Subcutaneous abdominal adipose tissue (tissue), 5 donors: ENCODE measurements at regions not wholly inside any gene's neighbourhood (a gene's known extent, or its start where the extent isn't known, plus 50 kb on each side); places are given as distances from the start of the nearest gene placed in this dataset.
"Not testable (repeated sequence)": the region's sequence is repeated elsewhere in the genome, so short reads cannot be mapped to it uniquely, and the experiment has no call there.

ENCODE experiments used
- H3K27ac ChIP-seq: one replicate; pipeline ENCODE4 v1.7.0; 2013; ENCODE audit warnings: low read depth, mild to moderate bottlenecking, inconsistent platforms, low read length, moderate library complexity
- H3K27me3 ChIP-seq, 5 donors: one replicate each; pipeline ENCODE4 v1.7.0; 2013; ENCODE audit warnings: low read length in 5 of 5, inconsistent platforms in 1 of 5; ENCODE audit not compliant: control insufficient read depth in 5 of 5, insufficient read depth in 4 of 5
- H3K36me3 ChIP-seq, 5 donors: one replicate each; pipeline ENCODE4 v1.7.0; 2013; ENCODE audit warnings: low read length in 5 of 5; ENCODE audit not compliant: control insufficient read depth in 5 of 5, insufficient read depth in 5 of 5
- H3K4me1 ChIP-seq, 5 donors: one replicate each; pipeline ENCODE4 v1.7.0; 2013; ENCODE audit warnings: low read length in 5 of 5, mild to moderate bottlenecking in 3 of 5, moderate library complexity in 1 of 5; ENCODE audit not compliant: control insufficient read depth in 5 of 5, insufficient read depth in 5 of 5
- H3K4me3 ChIP-seq, 5 donors: one replicate each; pipeline ENCODE4 v1.7.0; 2013; ENCODE audit warnings: low read length in 5 of 5, low read depth in 1 of 5
- H3K9ac ChIP-seq, 5 donors: one replicate each; pipeline ENCODE4 v1.7.0; 2013; ENCODE audit warnings: low read length in 5 of 5, mild to moderate bottlenecking in 4 of 5, moderate library complexity in 3 of 5
- H3K9me3 ChIP-seq, 5 donors: one replicate each; pipeline ENCODE4 v1.7.0; 2013; ENCODE audit warnings: low read length in 5 of 5; ENCODE audit not compliant: control insufficient read depth in 5 of 5
- donor health status: healthy.
- donor health status: healthy.
- donor health status: healthy.
- donor health status: healthy.
- donor health status: healthy.

DNA sequence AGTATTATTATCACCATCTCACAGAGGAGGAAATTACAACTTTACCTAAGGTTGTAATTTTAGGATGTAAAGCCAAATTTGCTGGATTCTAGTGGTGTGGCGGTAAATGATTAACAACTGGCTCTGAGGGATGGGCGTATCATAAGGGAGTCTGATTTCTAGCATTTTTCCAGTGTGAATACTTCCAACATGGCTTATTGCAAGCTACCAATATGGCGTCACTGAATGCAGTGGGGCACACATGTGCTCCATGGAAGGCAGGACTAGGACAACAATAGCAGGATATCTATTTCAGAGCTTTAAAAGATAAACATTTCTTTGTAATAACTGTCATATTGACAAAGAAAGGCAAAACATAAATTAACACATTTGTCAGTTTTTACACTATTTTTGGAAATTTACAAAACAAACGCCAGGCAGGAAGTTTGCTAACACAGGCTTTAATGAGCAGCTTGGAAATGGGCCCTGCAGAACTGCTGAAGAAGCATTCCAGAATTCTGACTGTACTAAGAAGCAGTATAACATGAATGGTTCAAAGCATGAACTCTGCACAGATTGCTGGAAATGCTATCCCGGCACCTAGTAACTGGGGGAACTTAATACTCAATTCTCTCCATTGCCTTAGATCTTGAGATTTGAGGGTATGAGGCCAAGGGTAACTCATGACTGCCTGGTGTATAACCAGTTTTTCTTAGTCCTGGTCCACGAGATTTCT is 439.3 kb upstream of the MAP2 start:
- no peak overlapping the region for H3K4me3 ChIP-seq
- no peak overlapping the region for H3K9ac ChIP-seq
- peaks cover 0 to 3% (median 0%) of the 10 kb centered on the region in 5 donors for H3K9me3 ChIP-seq

DNA sequence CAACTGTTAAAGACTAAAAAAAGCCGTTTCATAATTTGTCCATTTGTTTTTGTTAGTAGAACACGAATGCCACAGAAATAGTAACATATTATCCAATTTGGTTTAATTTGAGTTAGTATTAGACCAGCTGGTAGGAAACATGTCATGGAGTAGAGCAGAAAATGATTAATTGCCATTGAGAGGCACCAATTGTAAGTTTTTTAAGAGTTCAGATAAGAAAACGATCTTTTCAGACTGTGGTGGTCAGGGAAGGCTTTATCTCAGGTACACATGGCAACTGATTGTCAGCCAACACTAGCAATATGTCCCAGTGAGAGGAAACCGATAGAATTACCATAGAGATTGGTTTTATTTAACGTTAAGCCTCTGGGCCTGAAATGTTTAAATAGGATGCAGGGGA is 438.2 kb upstream of the MAP2 start:
- no peaks in the 10 kb centered on the region for H3K36me3 ChIP-seq
- no peak overlapping the region for H3K4me3 ChIP-seq
- H3K27ac ChIP-seq, result no peak overlapping the region
- H3K4me1 ChIP-seq, result peaks cover 0 to 4% (median 0%) of the 10 kb centered on the region in 5 donors
- H3K9me3 ChIP-seq, result peaks cover 0 to 3% (median 0%) of the 10 kb centered on the region in 5 donors
- H3K27me3 ChIP-seq, result no peaks in the 10 kb centered on the region
- H3K9ac ChIP-seq, result peak overlapping the region in 1 of 5 donors; percentile 16

More for the DNA sequence above, 439.3 kb upstream of the MAP2 start:
- no peaks in the 10 kb centered on the region for H3K36me3 ChIP-seq
- no peak overlapping the region for H3K27ac ChIP-seq
- peaks cover 0 to 4% (median 0%) of the 10 kb centered on the region in 5 donors for H3K4me1 ChIP-seq
- H3K27me3 ChIP-seq, result no peaks in the 10 kb centered on the region

DNA sequence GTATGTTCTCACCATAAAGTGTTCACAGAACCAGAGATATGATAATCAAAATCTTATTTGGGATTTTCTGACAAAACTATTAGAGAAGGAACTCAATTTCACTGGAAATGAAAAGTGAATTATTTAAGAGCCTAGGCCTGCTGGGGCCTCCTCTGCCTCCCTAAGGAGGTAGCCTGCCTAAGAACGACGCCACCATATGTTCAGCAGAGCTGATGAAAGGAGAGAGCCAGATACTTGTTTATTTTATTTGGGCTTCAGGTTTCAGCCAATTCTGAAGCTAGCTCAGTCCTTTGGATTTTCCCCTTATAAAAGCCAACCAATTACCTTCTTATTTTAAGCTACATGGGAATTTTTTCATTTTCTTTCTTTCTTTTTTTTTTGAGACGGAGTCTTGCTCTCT is 433.1 kb upstream of the MAP2 start:
- Histone ChIP-seq H3K4me3 (no peak overlapping the region), H3K36me3 (no peaks in the 10 kb centered on the region), H3K9me3 (peaks cover 0 to 3% (median 0%) of the 10 kb centered on the region in 5 donors), H3K27ac (no peak overlapping the region), H3K4me1 (no peaks in the 10 kb centered on the region), H3K27me3 (no peaks in the 10 kb centered on the region), H3K9ac (no peak overlapping the region)

DNA sequence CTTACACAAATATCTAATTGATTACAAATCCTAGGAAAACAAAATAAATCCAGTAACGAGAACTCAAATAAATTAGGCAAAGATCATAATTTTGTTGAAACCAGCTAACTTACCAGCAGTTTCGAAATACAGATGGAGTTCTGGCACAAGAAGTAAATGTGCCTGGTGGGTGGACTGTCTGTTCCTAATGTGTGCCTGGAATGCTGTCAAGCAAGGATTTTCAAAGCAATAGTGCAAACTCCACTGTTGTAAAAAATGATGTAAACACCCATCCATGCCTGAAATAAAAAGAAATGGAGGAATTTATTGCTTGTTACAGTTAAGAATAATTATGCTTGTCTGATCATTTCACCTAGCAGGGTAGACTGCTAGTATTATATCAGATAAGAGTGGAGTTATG is 423.9 kb upstream of the MAP2 start:
- Histone ChIP-seq H3K9ac (no peak overlapping the region), H3K36me3 (no peaks in the 10 kb centered on the region), H3K4me1 (peaks cover 0 to 6% (median 0%) of the 10 kb centered on the region in 5 donors), H3K4me3 (no peak overlapping the region), H3K9me3 (peaks cover 0 to 3% (median 0%) of the 10 kb centered on the region in 5 donors), H3K27me3 (no peaks in the 10 kb centered on the region), H3K27ac (no peak overlapping the region)

DNA sequence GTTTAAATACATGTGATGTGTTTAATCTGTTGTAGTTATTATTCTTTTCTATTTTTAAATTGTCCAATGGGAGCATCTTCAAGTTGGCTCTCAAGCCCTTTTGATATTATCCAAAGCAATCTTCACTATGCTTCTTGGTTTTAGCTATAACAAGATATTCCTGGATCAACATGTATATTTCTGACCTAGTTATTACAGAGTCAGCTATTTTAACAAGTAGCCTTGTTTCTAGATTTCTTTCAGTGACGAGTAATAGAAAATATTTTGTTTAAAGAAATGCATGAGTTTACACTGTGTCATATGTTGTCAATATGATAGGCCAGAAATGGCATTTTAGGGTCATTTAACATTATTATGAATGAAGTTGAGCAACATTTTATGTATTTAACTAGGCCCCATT is 421.8 kb upstream of the MAP2 start:
- Histone ChIP-seq H3K27ac (no peak overlapping the region), H3K36me3 (no peaks in the 10 kb centered on the region), H3K27me3 (no peaks in the 10 kb centered on the region), H3K4me1 (peaks cover 0 to 6% (median 0%) of the 10 kb centered on the region in 5 donors), H3K9ac (no peak overlapping the region), H3K9me3 (peaks cover 0 to 13% (median 10%) of the 10 kb centered on the region in 5 donors), H3K4me3 (no peak overlapping the region)

DNA sequence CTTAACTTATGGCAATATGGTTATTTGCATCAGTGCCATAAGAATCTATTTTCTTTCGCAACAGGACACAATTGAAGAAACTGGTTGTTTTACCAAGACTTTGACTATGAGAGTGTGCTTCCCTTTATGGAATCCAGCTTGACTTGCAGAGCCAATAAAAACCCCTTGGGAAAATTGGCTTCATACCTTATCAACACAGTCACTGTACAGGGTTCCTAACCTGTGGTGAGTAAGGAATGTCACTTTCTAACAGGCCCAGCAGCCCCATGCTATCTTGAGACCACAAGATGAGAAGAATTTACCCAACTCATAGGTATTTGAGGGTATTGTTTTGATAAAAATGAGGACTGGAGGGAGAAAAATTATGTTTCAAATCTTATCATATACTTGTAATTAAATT is 418.5 kb upstream of the MAP2 start:
- Histone ChIP-seq H3K27me3 (no peaks in the 10 kb centered on the region), H3K9ac (no peak overlapping the region), H3K27ac (no peak overlapping the region), H3K9me3 (peaks cover 0 to 13% (median 10%) of the 10 kb centered on the region in 5 donors), H3K4me3 (no peak overlapping the region), H3K36me3 (no peaks in the 10 kb centered on the region), H3K4me1 (no peaks in the 10 kb centered on the region)

DNA sequence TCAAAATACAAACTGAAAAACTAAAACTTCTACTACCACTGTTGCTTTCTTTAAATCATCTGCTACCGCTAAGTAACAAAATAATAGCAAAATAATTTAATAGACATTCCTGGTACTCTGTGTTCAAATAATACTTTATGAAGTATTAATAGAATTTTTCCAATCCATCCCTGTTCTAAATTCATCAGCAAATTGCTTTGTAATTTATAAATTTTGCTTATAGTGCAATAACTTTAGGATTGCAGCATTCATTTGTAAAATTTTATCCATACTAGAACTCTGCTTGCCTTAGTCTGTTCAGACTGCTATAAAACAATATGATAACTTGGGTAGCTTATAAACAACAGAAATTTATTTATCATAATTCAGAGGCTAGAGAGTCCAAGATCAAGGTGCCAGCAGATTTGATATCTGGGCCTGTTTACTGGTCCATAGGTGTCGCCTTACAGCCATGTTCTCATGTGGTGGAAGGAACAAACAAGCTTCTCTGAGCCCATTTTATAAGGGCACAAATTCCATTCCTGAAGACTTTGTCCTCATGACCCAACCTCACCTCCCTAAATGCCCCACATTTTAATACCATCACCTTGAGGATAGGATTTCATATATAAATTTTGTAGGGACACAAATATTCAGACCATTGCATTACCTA is 415.1 kb upstream of the MAP2 start:
- peaks cover 0 to 13% (median 10%) of the 10 kb centered on the region in 5 donors for H3K9me3 ChIP-seq
- no peak overlapping the region for H3K27ac ChIP-seq
- H3K27me3 ChIP-seq, result no peaks in the 10 kb centered on the region
- H3K4me3 ChIP-seq, result no peak overlapping the region
- H3K9ac ChIP-seq, result no peak overlapping the region
- H3K36me3 ChIP-seq, result no peaks in the 10 kb centered on the region
- no peaks in the 10 kb centered on the region for H3K4me1 ChIP-seq

DNA sequence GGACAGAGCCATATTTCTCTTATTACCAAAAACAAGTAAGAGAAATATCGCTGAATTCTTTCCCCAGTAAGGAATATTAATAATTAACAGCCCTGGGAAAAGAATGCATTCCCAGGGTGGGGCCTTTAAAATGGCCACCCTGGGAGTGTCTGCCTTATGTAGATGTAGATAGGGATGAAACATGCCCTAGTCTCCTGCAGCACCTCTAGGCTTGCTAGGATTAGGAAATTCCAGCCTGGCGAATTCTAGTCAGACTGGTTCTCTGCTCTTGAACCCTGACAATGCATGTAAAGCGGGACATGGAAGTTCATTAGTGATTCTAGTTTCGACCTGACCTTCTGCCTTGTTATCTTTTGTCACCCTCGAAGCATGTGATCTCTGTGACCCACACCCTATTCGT is 405.2 kb upstream of the MAP2 start:
- H3K36me3 ChIP-seq, H3K27ac ChIP-seq, H3K4me1 ChIP-seq, H3K9ac ChIP-seq, H3K4me3 ChIP-seq, H3K27me3 ChIP-seq, H3K9me3 ChIP-seq: not testable (repeated sequence)

DNA sequence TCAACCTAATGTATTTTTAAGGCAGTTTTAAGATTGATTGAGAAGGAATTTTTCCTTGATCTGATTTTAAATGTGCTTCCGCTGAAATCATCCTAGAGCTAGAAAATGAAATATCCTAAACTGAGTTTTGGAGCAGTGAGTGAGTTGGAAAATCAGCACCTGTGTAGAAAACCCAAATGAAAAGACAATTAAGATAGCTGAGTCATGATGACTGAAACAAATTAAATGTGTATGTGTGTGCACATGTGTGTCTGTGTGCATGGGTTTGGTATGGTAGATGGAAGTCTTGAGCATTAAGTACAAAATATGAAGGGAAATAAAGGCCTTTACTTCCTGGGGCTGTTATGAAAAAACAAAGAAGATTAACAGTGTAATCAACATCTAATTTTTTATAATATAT is 394.6 kb upstream of the MAP2 start:
- no peak overlapping the region for H3K4me3 ChIP-seq
- H3K9ac ChIP-seq, result no peak overlapping the region
- no peaks in the 10 kb centered on the region for H3K4me1 ChIP-seq
- H3K27ac ChIP-seq, result no peak overlapping the region
- H3K36me3 ChIP-seq, result no peaks in the 10 kb centered on the region
- H3K27me3 ChIP-seq, result no peaks in the 10 kb centered on the region
- H3K9me3 ChIP-seq, result peaks cover 0 to 8% (median 0%) of the 10 kb centered on the region in 5 donors

DNA sequence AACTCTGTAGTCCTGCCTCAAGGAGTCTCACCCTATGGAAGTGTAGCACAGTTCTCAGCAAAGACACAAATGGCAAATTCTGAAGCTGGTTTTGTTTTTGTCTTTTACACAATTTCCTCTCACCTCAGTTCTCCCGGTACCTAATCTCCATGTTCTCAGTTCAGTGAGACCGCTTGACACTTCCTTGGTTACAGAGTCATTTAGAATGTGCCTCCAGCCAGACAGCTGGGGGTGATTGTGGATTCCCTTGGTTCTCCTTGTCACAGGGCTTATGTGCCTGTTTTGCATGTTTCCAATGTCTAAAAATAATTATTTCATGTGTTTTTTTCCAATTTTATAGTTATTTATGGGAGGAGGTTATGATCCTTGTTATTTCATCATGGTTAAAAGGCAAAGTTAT is 379.5 kb upstream of the MAP2 start:
- H3K9me3 ChIP-seq, result no peaks in the 10 kb centered on the region
- H3K4me3 ChIP-seq, result no peak overlapping the region
- H3K27me3 ChIP-seq, result no peaks in the 10 kb centered on the region
- H3K4me1 ChIP-seq, result no peaks in the 10 kb centered on the region
- H3K9ac ChIP-seq, result no peak overlapping the region
- H3K27ac ChIP-seq, result no peak overlapping the region
- no peaks in the 10 kb centered on the region for H3K36me3 ChIP-seq
